B cell (primary cell): ENCODE measurements at regions not wholly inside any gene's neighbourhood (a gene's known extent, or its start where the extent isn't known, plus 50 kb on each side); places are given as distances from the start of the nearest gene placed in this dataset.

Source experiments
- ATAC-seq: fragments of 200-7000 bp; cut with Tn5 transposase; one replicate; pipeline ENCODE4 v1.10.0; 2021; ENCODE audit warnings: low read depth, mild to moderate bottlenecking, moderate number of reproducible peaks, moderate library complexity
- CTCF ChIA-PET: fragments of 350-600 bp; sonication (Branson Sonifier 250); formaldehyde crosslinking; loops from one replicate; lab custom pipeline; 2021; ENCODE audit warnings: antibody characterized with exemption, inconsistent platforms; lab: Charles Lee
- POLR2A ChIA-PET: fragments of 350-600 bp; sonication (Branson Sonifier 250); formaldehyde crosslinking; loops from one replicate; lab custom pipeline; 2021; ENCODE audit warnings: antibody characterized with exemption; lab: Charles Lee
- DNase-seq: peaks from one replicate; pipeline ENCODE4 v3.0.0; 2013
- H2AFZ ChIP-seq: 2 replicates; pipeline ENCODE4 v1.6.1; 2012; ENCODE audit warnings: mild to moderate bottlenecking, low read depth, low read length; ENCODE audit not compliant: insufficient read depth, poor library complexity, severe bottlenecking
- H3K27ac ChIP-seq, 2 donors: 1 replicate in 1 of 2; 2 replicates in 1 of 2; pipeline ENCODE4 v1.5.1; 2012 to 2013; ENCODE audit warnings: low read length in 2 of 2, mild to moderate bottlenecking in 2 of 2, moderate library complexity in 1 of 2
- H3K27me3 ChIP-seq, 4 experiments: fragments of 200-600 bp in 1 of 4; sonication (generic) in 1 of 4; replicated peaks in 1 of 4; 1 replicate in 2 of 4; 2 replicates in 2 of 4; pipeline versions ENCODE4 v1.6.1 to v1.7.0; 2013 to 2016; ENCODE audit warnings: low read length in 3 of 4, mild to moderate bottlenecking in 2 of 4, mixed read lengths in 1 of 4, moderate library complexity in 1 of 4; ENCODE audit not compliant: insufficient read depth in 4 of 4, control insufficient read depth in 3 of 4; ENCODE audit errors: control extremely low read depth in 1 of 4
- H3K36me3 ChIP-seq, 2 experiments: replicated peaks in 1 of 2; 1 replicate in 1 of 2; 2 replicates in 1 of 2; pipeline versions ENCODE4 v1.6.1 to v1.7.1; 2013; ENCODE audit warnings: low read length in 1 of 2; ENCODE audit not compliant: insufficient read depth in 2 of 2, control insufficient read depth in 1 of 2; ENCODE audit errors: control extremely low read depth in 1 of 2, extremely low read depth in 1 of 2
- H3K4me1 ChIP-seq, 2 donors: fragments of 200-600 bp in 1 of 2; sonication (generic) in 1 of 2; 1 replicate in 1 of 2; 2 replicates in 1 of 2; pipeline versions ENCODE4 v1.5.1 to v1.6.1; 2013 to 2017; ENCODE audit warnings: low read length in 2 of 2; ENCODE audit not compliant: control insufficient read depth in 2 of 2, insufficient read depth in 2 of 2
- H3K4me2 ChIP-seq: replicated peaks from 2 replicates; pipeline ENCODE3; 2012; ENCODE audit warnings: mild to moderate bottlenecking, low read depth, low read length; ENCODE audit not compliant: poor library complexity, severe bottlenecking
- H3K4me3 ChIP-seq, 5 experiments: fragments of 200-600 bp in 1 of 5; sonication (generic) in 1 of 5; 1 replicate in 3 of 5; 2 replicates in 2 of 5; pipeline versions ENCODE4 v1.5.1 to v1.7.0; 2011 to 2016; ENCODE audit warnings: low read length in 4 of 5, mild to moderate bottlenecking in 4 of 5, low read depth in 2 of 5, control low read depth in 1 of 5, moderate library complexity in 1 of 5; ENCODE audit not compliant: insufficient read depth in 1 of 5; ENCODE audit errors: control extremely low read depth in 1 of 5, extremely low read depth in 1 of 5
- H3K79me2 ChIP-seq: fragments of 200-600 bp; sonication (generic); one replicate; pipeline ENCODE4 v1.6.0; 2016; ENCODE audit warnings: low read length; ENCODE audit not compliant: control insufficient read depth, insufficient read depth
- H3K9ac ChIP-seq: fragments of 200-600 bp; sonication (generic); 2 replicates; pipeline ENCODE4 v1.6.1; 2017; ENCODE audit warnings: mild to moderate bottlenecking, low read length, moderate library complexity
- H3K9me3 ChIP-seq, 3 donors: one replicate each; pipeline versions ENCODE4 v1.6.1 to v1.7.1; 2013; ENCODE audit warnings: low read length in 2 of 3; ENCODE audit not compliant: control insufficient read depth in 2 of 3, insufficient read depth in 1 of 3; ENCODE audit errors: control extremely low read depth in 1 of 3
- H4K20me1 ChIP-seq: 2 replicates; pipeline ENCODE4 v1.6.0; 2012; ENCODE audit warnings: mild to moderate bottlenecking, low read length; ENCODE audit not compliant: insufficient read depth, control insufficient read depth, poor library complexity, severe bottlenecking
- H3K27ac Mint-ChIP-seq: one replicate; pipeline ENCODE4 v1.8.0; 2021; ENCODE audit warnings: mixed read lengths
- H3K27me3 Mint-ChIP-seq: one replicate; pipeline ENCODE4 v1.8.0; 2021; ENCODE audit warnings: mixed read lengths
- H3K4me1 Mint-ChIP-seq: one replicate; pipeline ENCODE4 v1.8.0; 2021; ENCODE audit warnings: mixed read lengths
- H3K4me3 Mint-ChIP-seq: one replicate; pipeline ENCODE4 v1.8.0; 2021; ENCODE audit warnings: mixed read lengths
- H3K9me3 Mint-ChIP-seq: one replicate; pipeline ENCODE4 v1.8.0; 2022; ENCODE audit warnings: mixed read lengths; ENCODE audit not compliant: insufficient read depth
- CTCF ChIP-seq: fragments of 200-600 bp; IDR thresholded peaks from one replicate; pipeline ENCODE4 v1.8.0; 2022; ENCODE audit warnings: antibody characterized with exemption, mild to moderate bottlenecking
- EZH2 ChIP-seq: IDR thresholded peaks from 2 replicates; pipeline ENCODE4 v1.6.1; 2012; ENCODE audit warnings: borderline replicate concordance, low read depth, mild to moderate bottlenecking, moderate library complexity, low read length; ENCODE audit not compliant: insufficient read depth, poor library complexity, severe bottlenecking
- WGBS: methylation state at CpG from one replicate; pipeline ENCODE4 v1.1.5; 2013; ENCODE audit warnings: missing lambda C conversion rate; ENCODE audit not compliant: insufficient coverage; 5-methylcytosine and 5-hydroxymethylcytosine counted together
- intact Hi-C: fragments of 100-400 bp; cut with micrococcal nuclease; formaldehyde crosslinking; loops from one replicate; pipeline ENCODE4 v1.10.0; 2022

GRCh38 chr16:86856946-86857586 lies 278.7 kb downstream of the FOXL1 start:
- no peak overlapping the region for H3K4me3 ChIP-seq
- no peak for DNase-seq
- no peaks in the 10 kb centered on the region for H3K9me3 ChIP-seq
- H3K4me1 ChIP-seq: no peaks in the 10 kb centered on the region
- H4K20me1 ChIP-seq: no peaks in the 10 kb centered on the region
- no peaks in the 10 kb centered on the region for H3K79me2 ChIP-seq
- no peak overlapping the region for H3K27ac Mint-ChIP-seq
- H3K9ac ChIP-seq: no peak overlapping the region
- no peaks in the 10 kb centered on the region for H3K27me3 Mint-ChIP-seq
- H3K27me3 ChIP-seq: no peaks in the 10 kb centered on the region
- H3K9me3 Mint-ChIP-seq: no peaks in the 10 kb centered on the region
- H2AFZ ChIP-seq: no peak overlapping the region
- H3K27ac ChIP-seq: no peak overlapping the region
- no peak overlapping the region for H3K4me3 Mint-ChIP-seq
- 83% methylated on average over 14 of the region's 15 CpGs for WGBS
- no peaks in the 10 kb centered on the region for H3K36me3 ChIP-seq
- POLR2A ChIA-PET: no interaction called here
- H3K4me2 ChIP-seq: no peak overlapping the region
- intact Hi-C loops: no loop called here
- TF ChIP-seq CTCF (no peak), EZH2 (no peak)
- CTCF ChIA-PET: no interaction called here
- no peaks in the 10 kb centered on the region for H3K4me1 Mint-ChIP-seq
- no peak for ATAC-seq

GRCh38 chr16:86857807-86858206 lies 279.5 kb downstream of the FOXL1 start:
- Histone ChIP-seq H3K4me1 (no peaks in the 10 kb centered on the region), H3K79me2 (no peaks in the 10 kb centered on the region), H2AFZ (no peak overlapping the region), H3K4me3 (no peak overlapping the region), H3K27ac (no peak overlapping the region), H3K4me2 (no peak overlapping the region), H3K36me3 (no peaks in the 10 kb centered on the region), H3K9ac (no peak overlapping the region), H3K9me3 (no peaks in the 10 kb centered on the region), H4K20me1 (no peaks in the 10 kb centered on the region), H3K27me3 (no peaks in the 10 kb centered on the region)
- ATAC-seq (no peak), DNase-seq (no peak)
- intact Hi-C loops: no loop called here
- H3K27ac Mint-ChIP-seq: no peak overlapping the region
- ChIA-PET CTCF (no interaction called here), POLR2A (no interaction called here)
- H3K4me3 Mint-ChIP-seq: no peak overlapping the region
- no peak for TF ChIP-seq EZH2
- TF ChIP-seq CTCF: no peak
- no peaks in the 10 kb centered on the region for H3K27me3 Mint-ChIP-seq
- no peaks in the 10 kb centered on the region for H3K4me1 Mint-ChIP-seq
- H3K9me3 Mint-ChIP-seq: no peaks in the 10 kb centered on the region
- no CpG with 5 or more reads among the region's 2 CpGs for WGBS
